ENCODE measurements at regions not wholly inside any gene's neighbourhood (a gene's known extent, or its start where the extent isn't known, plus 50 kb on each side); places are given as distances from the start of the nearest gene placed in this dataset.
"Not testable (repeated sequence)": the region's sequence is repeated elsewhere in the genome, so short reads cannot be mapped to it uniquely, and the experiment has no call there.

DNA sequence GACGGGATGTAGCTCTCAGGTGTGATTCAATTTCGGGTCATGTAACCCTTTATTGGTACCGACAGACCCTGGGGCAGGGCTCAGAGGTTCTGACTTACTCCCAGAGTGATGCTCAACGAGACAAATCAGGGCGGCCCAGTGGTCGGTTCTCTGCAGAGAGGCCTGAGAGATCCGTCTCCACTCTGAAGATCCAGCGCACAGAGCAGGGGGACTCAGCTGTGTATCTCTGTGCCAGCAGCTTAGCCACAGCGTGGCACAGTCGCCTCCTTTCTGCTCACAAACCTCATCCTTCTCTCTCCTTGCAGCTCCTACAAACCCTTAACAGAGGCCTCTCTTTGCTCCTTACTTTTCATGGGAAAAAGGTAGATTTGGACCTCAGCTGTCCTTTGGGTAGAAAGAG lies 197.5 kb upstream of the PRSS58 start:
- Mint-ChIP-seq H3K4me3 (no peak overlapping the region), H3K9me3 (no peaks in the 10 kb centered on the region), H3K27ac (no peak overlapping the region), H3K36me3 (no peaks in the 10 kb centered on the region), H3K27me3 (peaks cover 30% of the 10 kb centered on the region), H3K4me1 (peaks cover 2% of the 10 kb centered on the region)
- DNase-seq (ENCODE audit: low spot score in 2 of 2) (no peak), ATAC-seq (ENCODE audit: low read depth) (no peak)

DNA sequence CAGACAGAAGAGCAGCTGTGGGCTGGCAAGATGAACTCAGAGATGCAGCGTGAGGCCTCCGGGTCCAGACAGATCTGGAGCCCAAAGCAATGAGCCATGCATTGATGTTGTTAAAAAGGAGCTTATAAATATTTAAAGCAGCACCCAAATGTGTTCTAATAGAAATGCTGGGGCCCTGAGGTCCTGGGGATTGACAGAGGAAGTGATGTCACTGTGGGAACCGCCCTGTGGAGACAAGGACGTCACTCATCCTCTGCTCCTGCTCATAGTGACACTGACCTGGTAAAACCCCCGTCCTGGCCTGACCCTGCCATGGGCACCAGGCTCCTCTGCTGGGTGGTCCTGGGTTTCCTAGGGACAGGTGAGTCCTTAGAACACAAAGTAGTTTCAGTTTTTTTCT lies 197.0 kb upstream of the PRSS58 start:
- DNase-seq (ENCODE audit: low spot score in 2 of 2) (no peak), ATAC-seq (ENCODE audit: low read depth) (no peak)
- H3K27ac Mint-ChIP-seq = no peak overlapping the region
- no peak overlapping the region for H3K4me3 Mint-ChIP-seq
- peaks cover 2% of the 10 kb centered on the region for H3K4me1 Mint-ChIP-seq
- no peaks in the 10 kb centered on the region for H3K9me3 Mint-ChIP-seq
- H3K27me3 Mint-ChIP-seq = peaks cover 30% of the 10 kb centered on the region
- H3K36me3 Mint-ChIP-seq = no peaks in the 10 kb centered on the region

DNA sequence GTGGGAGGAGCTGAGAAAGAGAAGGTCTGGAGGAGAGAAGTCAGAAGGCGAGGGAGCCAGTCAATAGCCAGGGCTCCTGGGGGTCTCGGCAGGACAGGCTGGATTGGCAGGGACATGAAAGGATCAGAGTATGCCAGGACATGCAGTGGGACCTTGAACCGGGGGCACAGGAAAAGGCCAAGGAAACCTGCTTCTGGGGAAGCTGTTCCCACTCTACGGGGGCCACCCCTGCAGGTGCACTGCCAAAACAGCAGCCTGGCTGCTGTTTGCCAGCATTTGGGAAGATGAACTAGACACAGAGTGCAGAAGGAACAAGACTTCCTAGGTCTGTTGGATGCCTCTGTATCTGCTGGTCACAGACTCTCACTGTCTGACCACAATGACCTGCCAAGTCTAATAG lies 194.9 kb upstream of the PRSS58 start:
- no peak for ATAC-seq (ENCODE audit: low read depth)

DNA sequence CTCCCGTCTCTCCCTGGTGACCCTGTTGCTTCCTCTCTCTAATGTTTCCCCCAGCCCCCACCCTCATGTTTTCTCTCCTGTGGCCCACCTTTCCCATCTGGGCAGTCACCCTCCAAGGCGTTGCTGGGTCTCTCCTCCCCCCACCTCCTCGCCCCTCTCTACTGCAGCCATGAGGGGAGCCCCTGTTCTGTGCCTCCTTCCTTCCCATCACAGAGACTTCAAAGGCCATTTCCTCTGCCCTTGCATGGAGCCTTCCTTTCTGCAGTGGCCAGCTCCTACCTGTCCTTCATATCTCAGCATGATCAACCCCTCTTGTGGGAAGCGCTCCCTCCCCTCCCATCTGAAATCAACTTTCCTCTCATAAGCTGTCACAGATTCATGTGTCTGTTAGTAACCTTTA lies 194.0 kb upstream of the PRSS58 start:
- H3K9me3 Mint-ChIP-seq = no peaks in the 10 kb centered on the region

More for the DNA sequence above, 194.9 kb upstream of the PRSS58 start:
- no peak for DNase-seq (ENCODE audit: low spot score in 2 of 2)
- no peak overlapping the region for H3K27ac Mint-ChIP-seq
- H3K4me3 Mint-ChIP-seq = no peak overlapping the region
- no peaks in the 10 kb centered on the region for H3K36me3 Mint-ChIP-seq
- no peaks in the 10 kb centered on the region for H3K4me1 Mint-ChIP-seq
- no peaks in the 10 kb centered on the region for H3K9me3 Mint-ChIP-seq
- peaks cover 21% of the 10 kb centered on the region for H3K27me3 Mint-ChIP-seq

DNA sequence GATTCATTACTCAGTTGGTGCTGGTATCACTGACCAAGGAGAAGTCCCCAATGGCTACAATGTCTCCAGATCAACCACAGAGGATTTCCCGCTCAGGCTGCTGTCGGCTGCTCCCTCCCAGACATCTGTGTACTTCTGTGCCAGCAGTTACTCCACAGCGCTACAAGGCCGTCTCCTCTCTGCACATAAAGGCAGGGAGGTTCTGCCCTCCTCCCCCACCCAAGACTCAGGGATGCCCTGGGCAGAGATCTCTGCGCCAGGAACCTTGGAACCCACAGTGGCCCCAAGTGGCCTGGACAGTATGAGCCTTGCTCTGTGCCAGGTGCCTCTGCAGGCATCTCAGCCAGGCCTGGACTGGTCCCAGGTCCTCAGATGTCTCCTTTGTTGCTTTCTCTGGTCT lies 193.4 kb upstream of the PRSS58 start:
- peaks cover 16% of the 10 kb centered on the region for H3K27me3 Mint-ChIP-seq
- DNase-seq (ENCODE audit: low spot score in 2 of 2) = no peak
- no peak overlapping the region for H3K27ac Mint-ChIP-seq
- no peaks in the 10 kb centered on the region for H3K9me3 Mint-ChIP-seq
- H3K4me3 Mint-ChIP-seq = no peak overlapping the region
- H3K36me3 Mint-ChIP-seq = no peaks in the 10 kb centered on the region
- no peak for ATAC-seq (ENCODE audit: low read depth)
- no peaks in the 10 kb centered on the region for H3K4me1 Mint-ChIP-seq

More for the DNA sequence above, 194.0 kb upstream of the PRSS58 start:
- Mint-ChIP-seq H3K4me1 (no peaks in the 10 kb centered on the region), H3K27me3 (peaks cover 18% of the 10 kb centered on the region), H3K4me3 (no peak overlapping the region), H3K36me3 (no peaks in the 10 kb centered on the region), H3K27ac (no peak overlapping the region)
- no peak for ATAC-seq (ENCODE audit: low read depth)
- DNase-seq (ENCODE audit: low spot score in 2 of 2) = no peak

DNA sequence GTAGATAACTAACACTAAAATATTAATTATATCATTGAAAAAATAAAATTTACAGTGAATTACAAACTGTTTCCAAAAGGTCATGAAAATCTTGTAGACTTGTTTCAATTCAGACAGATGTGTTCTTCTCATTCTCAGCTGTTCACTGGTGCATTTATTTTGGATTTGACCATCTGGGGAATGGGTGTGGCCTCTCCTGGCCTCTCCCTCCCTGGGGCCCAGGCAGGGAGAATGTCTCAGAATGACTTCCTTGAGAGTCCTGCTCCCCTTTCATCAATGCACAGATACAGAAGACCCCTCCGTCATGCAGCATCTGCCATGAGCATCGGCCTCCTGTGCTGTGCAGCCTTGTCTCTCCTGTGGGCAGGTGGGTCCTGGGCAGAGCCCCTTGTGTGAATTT lies 192.8 kb upstream of the PRSS58 start:
- H3K27me3 Mint-ChIP-seq = peaks cover 16% of the 10 kb centered on the region
- DNase-seq (ENCODE audit: low spot score in 2 of 2) = no peak
- H3K4me1 Mint-ChIP-seq = no peaks in the 10 kb centered on the region
- no peak for ATAC-seq (ENCODE audit: low read depth)
- H3K36me3 Mint-ChIP-seq = no peaks in the 10 kb centered on the region
- H3K4me3 Mint-ChIP-seq = no peak overlapping the region
- H3K27ac Mint-ChIP-seq = no peak overlapping the region
- H3K9me3 Mint-ChIP-seq = no peaks in the 10 kb centered on the region

DNA sequence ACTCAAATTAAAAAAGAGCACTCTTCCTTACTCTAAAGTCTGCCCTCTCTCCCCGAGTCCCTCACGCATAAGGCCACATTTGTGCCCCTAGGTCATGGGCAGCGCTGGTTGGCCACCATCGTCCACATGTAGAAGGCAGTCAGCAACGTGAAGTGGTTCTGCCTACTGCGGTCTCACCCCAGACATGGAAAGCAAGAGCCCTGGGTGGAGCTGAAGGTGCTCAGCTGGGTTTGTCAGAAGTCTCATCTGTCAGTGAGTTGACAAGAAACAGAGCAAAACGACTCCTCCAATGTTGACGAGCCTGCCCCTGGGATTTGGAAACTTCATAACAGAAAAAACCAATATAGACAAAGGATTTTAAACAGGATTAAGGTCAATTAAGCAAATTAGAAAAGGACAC lies 192.3 kb upstream of the PRSS58 start:
- DNase-seq (ENCODE audit: low spot score in 2 of 2) (no peak), ATAC-seq (ENCODE audit: low read depth) (no peak)
- H3K9me3 Mint-ChIP-seq = no peaks in the 10 kb centered on the region
- peaks cover 16% of the 10 kb centered on the region for H3K27me3 Mint-ChIP-seq
- H3K4me3 Mint-ChIP-seq = no peak overlapping the region
- no peaks in the 10 kb centered on the region for H3K4me1 Mint-ChIP-seq
- no peak overlapping the region for H3K27ac Mint-ChIP-seq
- no peaks in the 10 kb centered on the region for H3K36me3 Mint-ChIP-seq

DNA sequence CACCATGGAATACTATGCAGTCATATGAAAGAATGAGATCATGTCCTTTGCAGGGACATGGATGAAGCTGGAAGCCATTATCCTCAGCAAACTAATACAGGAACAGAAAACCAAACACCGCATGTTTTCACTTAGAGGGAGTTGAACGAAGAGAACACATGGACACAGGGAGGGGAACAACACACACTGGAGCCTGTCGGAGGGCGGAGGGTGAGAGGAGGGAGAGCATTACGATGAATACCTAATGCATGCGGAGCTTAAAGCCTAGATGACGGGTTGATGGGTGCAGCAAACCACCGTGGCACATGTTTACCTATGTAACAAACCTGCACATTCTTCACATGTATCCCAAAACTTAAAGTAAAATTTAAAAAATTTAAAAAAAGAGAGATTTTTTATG lies 191.0 kb upstream of the PRSS58 start:
- not testable (repeated sequence) for H3K9me3 Mint-ChIP-seq; DNase-seq (ENCODE audit: low spot score in 2 of 2); H3K36me3 Mint-ChIP-seq; H3K4me1 Mint-ChIP-seq; H3K4me3 Mint-ChIP-seq; ATAC-seq (ENCODE audit: low read depth); H3K27ac Mint-ChIP-seq
- peaks cover 18% of the 10 kb centered on the region for H3K27me3 Mint-ChIP-seq

DNA sequence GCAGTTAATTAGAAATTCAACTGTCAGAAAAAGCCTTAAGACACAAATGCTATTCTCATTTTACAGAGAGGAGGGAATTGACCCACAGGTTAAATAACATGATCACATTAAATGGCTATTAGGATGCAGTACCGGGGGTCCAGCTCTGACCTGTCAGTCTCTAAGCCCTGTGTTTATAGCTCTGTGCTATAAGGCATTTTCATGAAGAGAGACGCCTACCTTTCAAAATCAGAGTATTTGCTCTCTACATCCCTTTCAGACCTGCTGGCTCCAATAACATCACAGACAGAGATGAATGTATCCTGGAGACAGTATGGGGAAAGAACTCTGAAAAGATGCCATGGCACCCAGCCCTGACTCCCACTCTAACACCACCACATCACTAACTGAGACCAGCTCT lies 189.9 kb upstream of the PRSS58 start:
- H3K36me3 Mint-ChIP-seq = no peaks in the 10 kb centered on the region
- DNase-seq (ENCODE audit: low spot score in 2 of 2) (no peak), ATAC-seq (ENCODE audit: low read depth) (no peak)
- H3K27me3 Mint-ChIP-seq = peaks cover 18% of the 10 kb centered on the region
- H3K9me3 Mint-ChIP-seq = no peaks in the 10 kb centered on the region
- H3K4me1 Mint-ChIP-seq = peaks cover under 1% of the 10 kb centered on the region
- H3K4me3 Mint-ChIP-seq = no peak overlapping the region
- H3K27ac Mint-ChIP-seq = no peak overlapping the region

DNA sequence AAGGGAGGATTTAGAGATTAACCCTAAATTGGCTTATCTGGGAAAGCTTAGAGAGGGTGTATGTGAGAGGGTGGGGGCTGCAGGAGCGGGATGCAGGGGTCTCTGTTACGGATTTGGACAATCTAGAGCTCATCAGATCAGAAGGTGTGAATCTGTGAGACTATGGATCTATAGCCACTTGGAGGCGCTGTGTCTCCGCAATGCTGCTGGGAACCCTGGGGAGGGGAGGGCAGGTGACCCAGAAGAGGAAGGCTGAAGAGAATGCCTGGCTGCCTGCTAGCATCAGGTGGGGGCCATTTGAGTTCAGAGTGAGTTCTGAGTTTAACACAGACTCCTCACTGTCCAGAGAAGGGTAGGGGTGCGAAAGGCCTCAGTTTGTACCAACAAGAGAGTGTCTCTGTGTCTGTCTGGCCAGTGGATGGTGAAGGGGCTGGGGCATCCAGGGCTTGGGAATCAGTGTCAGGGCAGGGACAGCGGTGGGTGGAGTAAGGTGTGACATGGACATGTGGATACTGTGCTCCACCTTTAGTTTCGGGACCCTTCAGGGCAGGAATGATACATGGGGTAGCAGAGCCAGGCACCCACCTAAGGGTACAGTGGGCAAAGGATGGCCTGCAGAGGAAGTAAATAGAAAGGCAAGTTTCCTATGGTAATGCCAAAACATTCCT lies 187.3 kb upstream of the PRSS58 start:
- peaks cover 2% of the 10 kb centered on the region for H3K4me1 Mint-ChIP-seq
- no peaks in the 10 kb centered on the region for H3K9me3 Mint-ChIP-seq
- H3K27me3 Mint-ChIP-seq = peaks cover 14% of the 10 kb centered on the region
- no peak overlapping the region for H3K27ac Mint-ChIP-seq
- no peaks in the 10 kb centered on the region for H3K36me3 Mint-ChIP-seq
- no peak overlapping the region for H3K4me3 Mint-ChIP-seq
- ATAC-seq (ENCODE audit: low read depth) (no peak), DNase-seq (ENCODE audit: low spot score in 2 of 2) (no peak)

DNA sequence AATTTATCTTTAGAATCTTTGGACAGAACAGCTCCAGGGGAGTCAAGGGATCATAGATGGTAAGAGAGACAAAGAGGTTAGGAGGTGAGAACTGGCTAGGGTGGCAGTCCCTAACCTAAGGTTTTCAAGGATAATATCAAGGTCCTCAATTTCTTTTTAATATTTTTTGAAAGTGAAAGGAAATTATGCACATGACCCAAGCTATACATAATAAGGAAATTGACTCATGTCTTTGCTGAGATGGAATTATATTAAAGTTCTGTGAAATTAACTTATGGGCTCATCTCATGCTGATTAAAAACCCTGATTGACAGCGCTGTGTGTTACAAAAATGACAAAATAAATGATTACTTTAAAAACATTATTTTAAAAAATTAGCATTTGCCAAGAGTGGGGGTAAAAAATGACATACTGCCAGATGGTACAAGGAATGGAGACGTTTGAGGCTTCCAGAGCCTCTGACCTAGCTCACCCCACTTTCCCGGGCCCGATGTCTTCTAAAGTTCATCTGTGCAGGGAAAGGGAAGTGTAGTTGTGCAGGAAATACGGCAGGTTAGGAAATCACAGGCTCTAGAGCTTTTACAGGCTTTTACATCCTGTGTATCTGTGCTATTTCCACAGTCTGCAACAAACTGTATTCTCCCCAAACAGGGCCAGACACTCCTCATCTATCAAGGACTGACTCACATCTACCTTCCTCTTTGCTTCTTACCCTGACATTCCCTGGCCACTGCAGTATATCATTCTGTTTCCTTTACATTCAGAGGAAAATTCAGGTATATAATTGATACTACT lies 185.6 kb upstream of the PRSS58 start:
- Mint-ChIP-seq H3K9me3 (no peaks in the 10 kb centered on the region), H3K4me1 (peaks cover 2% of the 10 kb centered on the region), H3K4me3 (no peak overlapping the region), H3K27me3 (peaks cover 17% of the 10 kb centered on the region), H3K27ac (no peak overlapping the region), H3K36me3 (no peaks in the 10 kb centered on the region)
- ATAC-seq (ENCODE audit: low read depth) (no peak), DNase-seq (ENCODE audit: low spot score in 2 of 2) (no peak)

DNA sequence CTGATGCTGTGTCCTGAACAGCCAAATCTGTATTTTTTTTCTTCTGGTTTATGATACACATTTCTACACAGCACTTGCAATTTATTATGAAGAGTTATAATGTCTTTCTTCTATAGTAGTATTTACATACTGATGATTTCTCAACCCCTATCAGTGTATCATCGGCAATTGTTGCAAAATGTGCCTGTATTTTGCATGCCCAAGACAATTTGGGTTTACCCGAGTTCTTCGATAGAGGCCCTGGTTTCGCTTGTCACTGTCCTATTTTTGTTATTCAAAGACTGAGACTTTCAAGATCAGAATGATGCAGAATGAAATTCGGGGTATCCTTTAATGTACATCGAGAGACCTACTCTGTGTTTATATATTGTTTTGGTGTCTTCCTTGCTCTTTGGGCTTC lies 184.5 kb upstream of the PRSS58 start:
- no peak for ATAC-seq (ENCODE audit: low read depth)
- Mint-ChIP-seq H3K9me3 (no peaks in the 10 kb centered on the region), H3K36me3 (no peaks in the 10 kb centered on the region), H3K4me1 (peaks cover 2% of the 10 kb centered on the region), H3K27ac (no peak overlapping the region), H3K27me3 (peaks cover 16% of the 10 kb centered on the region), H3K4me3 (no peak overlapping the region)
- no peak for DNase-seq (ENCODE audit: low spot score in 2 of 2)

DNA sequence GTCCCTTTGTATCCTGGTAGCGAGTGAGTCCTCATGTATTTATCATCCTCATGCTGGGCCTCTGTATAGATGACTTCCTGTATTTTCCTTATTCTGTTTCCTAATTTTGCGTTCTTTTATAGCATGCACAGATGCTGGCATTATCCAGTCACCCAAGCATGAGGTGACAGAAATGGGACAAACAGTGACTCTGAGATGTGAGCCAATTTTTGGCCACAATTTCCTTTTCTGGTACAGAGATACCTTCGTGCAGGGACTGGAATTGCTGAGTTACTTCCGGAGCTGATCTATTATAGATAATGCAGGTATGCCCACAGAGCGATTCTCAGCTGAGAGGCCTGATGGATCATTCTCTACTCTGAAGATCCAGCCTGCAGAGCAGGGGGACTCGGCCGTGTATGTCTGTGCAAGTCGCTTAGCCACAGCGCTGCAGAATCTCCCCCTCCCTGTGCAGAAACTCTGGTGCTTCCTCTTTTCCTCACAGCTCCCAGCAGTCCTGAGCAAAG lies 183.1 kb upstream of the PRSS58 start:
- H3K9me3 Mint-ChIP-seq = peaks cover 4% of the 10 kb centered on the region
- H3K4me3 Mint-ChIP-seq = no peak overlapping the region
- ATAC-seq (ENCODE audit: low read depth) (no peak), DNase-seq (ENCODE audit: low spot score in 2 of 2) (no peak)
- peaks cover 16% of the 10 kb centered on the region for H3K27me3 Mint-ChIP-seq
- H3K36me3 Mint-ChIP-seq = peaks cover 2% of the 10 kb centered on the region
- no peak overlapping the region for H3K27ac Mint-ChIP-seq
- peaks cover 2% of the 10 kb centered on the region for H3K4me1 Mint-ChIP-seq

DNA sequence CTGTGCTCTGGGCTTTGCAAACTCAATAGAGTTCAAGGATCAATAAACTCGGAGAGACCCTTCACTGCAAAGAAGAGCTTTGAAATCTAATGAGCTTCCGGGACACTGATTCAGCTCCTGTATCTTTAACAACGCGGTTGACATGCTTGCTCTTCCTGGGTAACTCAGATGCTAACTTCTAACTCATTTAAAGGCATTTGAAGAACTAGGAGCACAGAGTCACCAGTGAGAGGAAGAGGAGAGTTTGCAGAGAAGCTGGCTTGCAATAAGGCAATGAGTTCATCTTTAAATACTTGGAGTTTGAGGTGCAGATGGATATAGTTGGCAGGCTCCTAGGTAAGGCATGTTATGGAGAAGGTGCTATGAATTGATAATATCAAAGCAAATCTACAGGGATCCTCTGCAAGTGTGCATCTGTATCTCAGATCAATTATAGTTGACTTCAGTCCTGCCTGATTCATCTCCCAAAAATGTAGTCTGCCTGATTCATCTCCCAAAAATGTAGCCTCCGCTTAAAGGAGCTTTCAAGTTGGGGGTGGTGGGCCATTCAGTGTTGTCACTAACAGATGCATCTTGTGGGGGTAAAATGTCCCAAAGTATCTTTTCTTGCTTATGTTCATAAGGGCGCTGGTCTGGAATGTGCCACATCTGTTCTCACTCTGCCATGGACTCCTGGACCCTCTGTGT lies 182.5 kb upstream of the PRSS58 start:
- Mint-ChIP-seq H3K4me3 (no peak overlapping the region), H3K4me1 (peaks cover 2% of the 10 kb centered on the region), H3K9me3 (peaks cover 7% of the 10 kb centered on the region), H3K27ac (no peak overlapping the region), H3K36me3 (peaks cover 6% of the 10 kb centered on the region), H3K27me3 (peaks cover 18% of the 10 kb centered on the region)
- DNase-seq (ENCODE audit: low spot score in 2 of 2) = no peak
- ATAC-seq (ENCODE audit: low read depth) = no peak

Data from memory B cell (primary cell).